Suppressor macrophage (primary cell): ENCODE measurements at regions not wholly inside any gene's neighbourhood (a gene's known extent, or its start where the extent isn't known, plus 50 kb on each side); places are given as distances from the start of the nearest gene placed in this dataset.
"Not testable (repeated sequence)": the region's sequence is repeated elsewhere in the genome, so short reads cannot be mapped to it uniquely, and the experiment has no call there.

ENCODE experiments used
- DNase-seq, 4 experiments: peaks; one replicate each; pipeline ENCODE4 v3.0.0-alpha.2; 2020 to 2022

GRCh38 chr15:81819924-81820635, 225.7 kb downstream of the MEX3B start:
- DNase-seq, result no peak

- DNase-seq, result no peak
Observed at GRCh38 chr15:81814882-81815455, 230.8 kb downstream of the MEX3B start.

GRCh38 chr15:81813215-81813614, 232.6 kb downstream of the MEX3B start:
- DNase-seq, result no peak

- DNase-seq, result no peak
Observed at GRCh38 chr15:81812456-81812855, 233.4 kb downstream of the MEX3B start.

GRCh38 chr15:81811736-81812135, 234.1 kb downstream of the MEX3B start:
- DNase-seq, result no peak

GRCh38 chr15:81809543-81809942, 236.3 kb downstream of the MEX3B start:
- peak; percentile 8 to 39 (median 36) for DNase-seq

GRCh38 chr15:81807806-81808205, 238.0 kb downstream of the MEX3B start:
- no peak for DNase-seq

- DNase-seq, result no peak
Observed at GRCh38 chr15:81807186-81807585, 238.6 kb downstream of the MEX3B start.

- no peak for DNase-seq
Observed at GRCh38 chr15:81795899-81796298, 249.9 kb downstream of the MEX3B start.

GRCh38 chr15:81792646-81793045, 253.2 kb downstream of the MEX3B start:
- no peak for DNase-seq

- not testable (repeated sequence) for DNase-seq
Observed at GRCh38 chr15:81791322-81791721, 254.5 kb downstream of the MEX3B start.

GRCh38 chr15:81789403-81789802, 256.4 kb downstream of the MEX3B start:
- no peak for DNase-seq

- DNase-seq, result no peak
Observed at GRCh38 chr15:81786776-81787175, 259.0 kb downstream of the MEX3B start.

- DNase-seq, result no peak
Observed at GRCh38 chr15:81785679-81786078, 260.1 kb downstream of the MEX3B start.

- no peak for DNase-seq
Observed at GRCh38 chr15:81785181-81785580, 260.6 kb downstream of the MEX3B start.

- no peak for DNase-seq
Observed at GRCh38 chr15:81784751-81785150, 261.1 kb downstream of the MEX3B start.

- DNase-seq, result no peak
Observed at GRCh38 chr15:81783586-81783985, 262.2 kb downstream of the MEX3B start.

GRCh38 chr15:81783076-81783475, 262.7 kb downstream of the MEX3B start:
- DNase-seq, result no peak

GRCh38 chr15:81781395-81781794, 264.4 kb downstream of the MEX3B start:
- peak in 1 of 4 experiments; percentile 1 for DNase-seq

- no peak for DNase-seq
Observed at GRCh38 chr15:81780966-81781365, 264.9 kb downstream of the MEX3B start.

- no peak for DNase-seq
Observed at GRCh38 chr15:81779181-81779580, 266.6 kb downstream of the MEX3B start.

GRCh38 chr15:81777546-81777945, 268.3 kb downstream of the MEX3B start:
- no peak for DNase-seq

- no peak for DNase-seq
Observed at GRCh38 chr15:81776976-81777375, 268.8 kb downstream of the MEX3B start.

- DNase-seq, result not testable (repeated sequence)
Observed at GRCh38 chr15:81775779-81776178, 270.0 kb downstream of the MEX3B start.

GRCh38 chr15:81774309-81774708, 271.5 kb downstream of the MEX3B start:
- DNase-seq, result no peak
